CD4-positive, alpha-beta T cell treated with Interferon alpha-2 for 1 hour (primary cell): ENCODE measurements at regions not wholly inside any gene's neighbourhood (a gene's known extent, or its start where the extent isn't known, plus 50 kb on each side); places are given as distances from the start of the nearest gene placed in this dataset.
"Not testable (repeated sequence)": the region's sequence is repeated elsewhere in the genome, so short reads cannot be mapped to it uniquely, and the experiment has no call there.

ENCODE experiments used
- DNase-seq, 2 donors: peaks; one replicate each; pipeline ENCODE4 v3.0.0-alpha.2; 2020 to 2022

DNA sequence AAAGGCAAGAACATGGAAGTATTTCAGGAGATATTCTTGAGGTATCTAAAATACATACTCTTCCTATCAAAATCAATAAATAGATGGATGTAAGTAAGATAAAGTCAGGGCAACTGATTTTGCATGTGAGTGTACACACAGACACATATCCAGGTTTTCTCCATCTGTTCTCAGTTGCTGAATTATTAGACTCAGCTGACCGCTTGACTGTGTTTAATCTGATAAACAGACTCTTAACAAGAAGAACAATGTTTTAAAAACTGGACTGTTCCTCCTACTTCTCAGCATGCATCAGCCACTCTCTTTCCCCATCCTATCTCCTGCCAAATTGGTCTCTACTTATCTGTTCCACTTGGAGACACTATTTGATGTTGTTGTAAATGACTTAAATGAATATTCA, 73.5 kb downstream of the GOLGA8G start:
- no peak for DNase-seq

DNA sequence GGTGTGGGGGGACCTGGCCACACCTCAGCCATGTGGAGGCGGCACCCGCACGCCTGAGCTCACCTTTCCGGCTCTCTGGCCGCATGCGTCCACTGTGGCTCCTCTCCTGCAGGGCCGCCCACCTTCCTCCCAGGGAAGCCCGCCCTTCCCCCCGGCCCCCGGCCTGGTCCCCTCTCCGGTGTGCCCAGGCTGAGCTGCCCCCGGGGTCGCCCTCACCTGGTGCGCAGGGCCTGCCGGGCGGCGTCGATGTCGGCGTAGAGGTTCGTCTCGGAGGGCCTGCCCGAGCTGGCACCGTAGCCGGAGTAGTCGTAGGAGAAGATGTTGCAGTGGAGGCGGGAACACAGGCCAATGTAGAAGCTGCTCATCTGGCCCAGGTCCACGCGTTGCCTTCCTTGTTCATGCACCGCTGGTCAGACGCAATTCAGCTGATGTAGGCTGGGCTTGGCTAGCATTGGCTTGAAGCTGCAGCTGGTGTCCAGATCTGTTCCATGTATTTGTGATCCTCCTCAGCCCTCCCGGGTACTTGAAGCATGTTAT, 75.3 kb downstream of the GOLGA8G start:
- peak in 1 of 2 donors; percentile 2 for DNase-seq

DNA sequence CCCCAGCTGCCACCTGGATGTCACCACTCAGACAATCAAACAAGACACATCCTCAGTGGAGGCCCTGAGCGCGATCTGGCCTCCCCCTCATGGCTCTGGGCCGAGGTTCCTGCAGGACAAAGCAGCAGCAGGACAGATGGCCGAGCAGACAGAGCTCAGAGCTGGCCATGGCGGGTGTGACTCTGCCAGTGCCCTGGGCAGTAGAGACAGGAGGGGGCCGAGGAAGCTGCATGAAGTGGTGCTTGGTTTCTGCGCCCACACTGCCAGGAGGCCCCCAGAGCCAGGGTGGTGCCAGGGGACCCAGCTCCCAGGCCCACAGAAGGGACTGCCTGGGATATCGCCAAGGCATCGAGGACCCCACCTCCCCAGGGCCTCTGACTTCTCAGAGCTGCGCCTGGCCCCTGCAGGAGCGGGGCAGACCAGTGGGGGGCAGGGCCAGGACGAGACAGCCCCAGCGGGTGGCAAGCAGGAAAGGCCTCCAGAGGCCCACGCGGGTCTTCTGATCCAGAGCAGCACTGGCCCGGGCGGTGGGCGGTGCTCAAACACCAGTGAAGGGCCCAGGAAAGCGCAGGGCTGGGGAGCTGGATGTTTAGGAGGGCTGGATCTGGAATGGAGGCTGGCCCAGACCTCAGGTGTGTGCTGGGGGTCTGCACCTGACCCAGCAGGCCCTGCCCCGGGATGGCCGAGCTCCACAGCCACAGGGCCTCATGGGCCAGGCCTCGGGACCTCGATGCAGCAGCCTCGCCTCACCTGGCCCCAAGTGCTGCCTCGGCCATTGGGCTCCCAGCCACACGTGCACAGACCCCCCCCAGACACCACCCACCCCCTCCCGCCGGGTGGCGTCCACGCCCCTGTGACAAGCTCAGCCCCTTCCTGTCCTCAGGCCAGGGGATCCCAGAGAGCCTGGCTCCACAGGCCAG, 76.0 kb downstream of the GOLGA8G start:
- peak in 1 of 2 donors; percentile 1 for DNase-seq

GRCh38 chr15:28455537-28456475, 77.0 kb downstream of the GOLGA8G start:
- not testable (repeated sequence) for DNase-seq

DNA sequence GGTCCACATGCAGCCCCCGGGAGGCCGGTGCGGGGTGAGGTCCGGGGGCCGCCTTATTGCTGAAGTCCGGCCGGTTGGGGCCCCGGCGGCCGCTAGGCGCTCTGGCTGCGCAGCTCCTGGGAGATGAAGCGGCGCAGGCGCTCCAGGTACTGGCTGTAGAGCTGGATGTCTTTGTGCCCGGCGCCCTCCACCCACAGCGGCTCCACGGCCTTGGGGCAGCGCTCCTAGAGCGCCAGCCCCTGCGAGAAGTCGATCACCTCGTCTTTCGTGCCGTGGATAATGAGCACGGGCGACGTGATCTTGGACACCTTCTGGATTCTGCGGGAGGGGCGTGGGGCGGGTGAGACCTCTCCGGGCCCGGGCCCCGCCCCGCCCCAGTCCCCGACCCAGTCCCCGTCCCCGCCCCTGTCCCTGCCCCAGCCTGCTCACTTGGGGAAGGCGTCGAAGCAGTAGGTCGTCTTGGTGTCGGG, 76.3 kb downstream of the GOLGA8F start:
- not testable (repeated sequence) for DNase-seq
